ENCODE measurements at regions not wholly inside any gene's neighbourhood (a gene's known extent, or its start where the extent isn't known, plus 50 kb on each side); places are given as distances from the start of the nearest gene placed in this dataset.

GRCh38 chr3:66603151-66603611 is 102.4 kb upstream of the LRIG1 start:
- no peak overlapping the region for H3K9ac ChIP-seq (ENCODE audit: control insufficient read depth, insufficient read depth, low read length)
- DNase-seq (ENCODE audit: low read depth, low spot score) (no peak), ATAC-seq (no peak), FAIRE-seq (no peak)
- intact Hi-C loops (cut with micrococcal nuclease; ENCODE audit: unreplicated experiment) (no loop called here), in situ Hi-C loops (cut with MboI) (no loop called here)
- H3K4me2 ChIP-seq (ENCODE audit: control insufficient read depth, insufficient read depth), result no peak overlapping the region
- CTCF ChIA-PET, result no interaction called here
- RAD21 ChIA-PET (ENCODE audit: unreplicated experiment), result no interaction called here
- no peaks in the 10 kb centered on the region for H3K79me2 ChIP-seq (ENCODE audit: control insufficient read depth, insufficient read depth, low read length)
- no peaks in the 10 kb centered on the region for H3K36me3 ChIP-seq (ENCODE audit: control insufficient read depth in 2 of 2, insufficient read depth in 2 of 2, low read length in 1 of 2)
- H3K27ac ChIP-seq (ENCODE audit: control insufficient read depth, insufficient read depth), result no peak overlapping the region
- H3K9me3 ChIP-seq (replicated peaks; ENCODE audit: control insufficient read depth, insufficient read depth, low read length), result no peaks in the 10 kb centered on the region
- H4K20me1 ChIP-seq (ENCODE audit: control insufficient read depth, insufficient read depth), result no peaks in the 10 kb centered on the region
- 25% methylated on average over 4 of the region's 4 CpGs for WGBS (ENCODE audit: insufficient coverage, insufficient replicate concordance, low lambda C conversion rate, missing lambda C conversion rate)
- no TSS peak for BruUV-seq (replicated peaks)
- no peak for TF ChIP-seq YY1 (IDR thresholded peaks at IDR 0.05; ENCODE audit: low read depth, low read length)
- TF ChIP-seq TCF3 (IDR thresholded peaks at IDR 0.05; ENCODE audit: borderline replicate concordance, insufficient read depth, low read depth, low read length), result no peak
- TF ChIP-seq CREM (IDR thresholded peaks at IDR 0.05; ENCODE audit: low read depth), result no peak
- no peak for TF ChIP-seq SMAD1 (IDR thresholded peaks at IDR 0.05; ENCODE audit: low read depth, partially characterized antibody)
- no peak for TF ChIP-seq CBX5 (IDR thresholded peaks at IDR 0.05; ENCODE audit: low read depth)
- no peak for TF ChIP-seq IKZF2 (IDR thresholded peaks at IDR 0.05)
- no peak overlapping the region for H2AFZ ChIP-seq (ENCODE audit: control insufficient read depth, low read depth, low read length)
- POLR2A ChIA-PET, result interaction anchor here (1.0 kb wide), 1 partner anchor 160 kb away, joined by 3 read pairs; no protein-coding TSS in a partner anchor
- SMC1A ChIA-PET (ENCODE audit: uncharacterized antibody, unreplicated experiment), result no interaction called here
- peaks cover 0 to 5% of the 10 kb centered on the region in 2 experiments; a peak in 1 of 4 replicates for H3K27me3 ChIP-seq (replicated peaks in 1 of 2; ENCODE audit: control insufficient read depth in 2 of 2, insufficient read depth in 2 of 2, low read length in 1 of 2)
- H3K4me1 ChIP-seq (ENCODE audit: control insufficient read depth, insufficient read depth, low read length), result no peaks in the 10 kb centered on the region
- H3K4me3 ChIP-seq, result no peak overlapping the region

- ATAC-seq, result no peak
Observed at GRCh38 chr3:66604481-66604880, 103.7 kb upstream of the LRIG1 start.

More at GRCh38 chr3:66604481-66604880, 103.7 kb upstream of the LRIG1 start:
- DNase-seq (ENCODE audit: low read depth, low spot score), result no peak
- ChIA-PET SMC1A (ENCODE audit: uncharacterized antibody, unreplicated experiment) (no interaction called here), RAD21 (ENCODE audit: unreplicated experiment) (no interaction called here), POLR2A (no interaction called here), CTCF (no interaction called here)
- Histone ChIP-seq H3K9me3 (replicated peaks; ENCODE audit: control insufficient read depth, insufficient read depth, low read length) (no peaks in the 10 kb centered on the region), H3K79me2 (ENCODE audit: control insufficient read depth, insufficient read depth, low read length) (no peaks in the 10 kb centered on the region), H4K20me1 (ENCODE audit: control insufficient read depth, insufficient read depth) (no peaks in the 10 kb centered on the region), H3K9ac (ENCODE audit: control insufficient read depth, insufficient read depth, low read length) (no peak overlapping the region), H3K4me3 (no peak overlapping the region), H3K27ac (ENCODE audit: control insufficient read depth, insufficient read depth) (no peak overlapping the region), H3K27me3 (replicated peaks in 1 of 2; ENCODE audit: control insufficient read depth in 2 of 2, insufficient read depth in 2 of 2, low read length in 1 of 2) (peaks cover 0 to 5% of the 10 kb centered on the region in 2 experiments; a peak in 1 of 4 replicates), H3K36me3 (ENCODE audit: control insufficient read depth in 2 of 2, insufficient read depth in 2 of 2, low read length in 1 of 2) (no peaks in the 10 kb centered on the region), H3K4me2 (ENCODE audit: control insufficient read depth, insufficient read depth) (no peak overlapping the region), H2AFZ (ENCODE audit: control insufficient read depth, low read depth, low read length) (no peak overlapping the region), H3K4me1 (ENCODE audit: control insufficient read depth, insufficient read depth, low read length) (no peaks in the 10 kb centered on the region)
- 0% methylated on average over 1 of the region's 1 CpG for WGBS (ENCODE audit: insufficient coverage, insufficient replicate concordance, low lambda C conversion rate, missing lambda C conversion rate)
- no TSS peak for BruUV-seq (replicated peaks)
- intact Hi-C loops (cut with micrococcal nuclease; ENCODE audit: unreplicated experiment) (no loop called here), in situ Hi-C loops (cut with MboI) (no loop called here)
- TF ChIP-seq, protein P1, sequence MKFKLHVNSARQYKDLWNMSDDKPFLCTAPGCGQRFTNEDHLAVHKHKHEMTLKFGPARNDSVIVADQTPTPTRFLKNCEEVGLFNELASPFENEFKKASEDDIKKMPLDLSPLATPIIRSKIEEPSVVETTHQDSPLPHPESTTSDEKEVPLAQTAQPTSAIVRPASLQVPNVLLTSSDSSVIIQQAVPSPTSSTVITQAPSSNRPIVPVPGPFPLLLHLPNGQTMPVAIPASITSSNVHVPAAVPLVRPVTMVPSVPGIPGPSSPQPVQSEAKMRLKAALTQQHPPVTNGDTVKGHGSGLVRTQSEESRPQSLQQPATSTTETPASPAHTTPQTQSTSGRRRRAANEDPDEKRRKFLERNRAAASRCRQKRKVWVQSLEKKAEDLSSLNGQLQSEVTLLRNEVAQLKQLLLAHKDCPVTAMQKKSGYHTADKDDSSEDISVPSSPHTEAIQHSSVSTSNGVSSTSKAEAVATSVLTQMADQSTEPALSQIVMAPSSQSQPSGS (IDR thresholded peaks at IDR 0.05; ENCODE audit: low read length), result no peak
- TF ChIP-seq CEBPB (IDR thresholded peaks at IDR 0.05; ENCODE audit: borderline replicate concordance in 1 of 2, low read depth in 2 of 2, low read length in 2 of 2) (no peak), SPI1 (IDR thresholded peaks at IDR 0.05; ENCODE audit: borderline replicate concordance, insufficient read depth, low read depth, low read length) (no peak), POLR2AphosphoS2 (IDR thresholded peaks at IDR 0.05; ENCODE audit: low read depth, low read length) (no peak)
- FAIRE-seq, result no peak

All from GM12878 (cell line).